Upper lobe of left lung (tissue), 4 donors: ENCODE measurements at regions not wholly inside any gene's neighbourhood (a gene's known extent, or its start where the extent isn't known, plus 50 kb on each side); places are given as distances from the start of the nearest gene placed in this dataset.

Experiments
- POLR2A ChIP-seq, 4 donors: fragments of 450-650 bp; IDR thresholded peaks; one replicate each; pipeline ENCODE4 v1.5.1; 2016 to 2017; ENCODE audit warnings: antibody characterized with exemption in 4 of 4, mild to moderate bottlenecking in 2 of 4
- POLR2AphosphoS5 ChIP-seq, 2 donors: sonication (generic); formaldehyde crosslinking; IDR thresholded peaks; one replicate each; pipeline ENCODE4 v1.5.1; 2017; ENCODE audit warnings: antibody characterized with exemption in 2 of 2
- TF ChIP-seq, protein P1 (sequence below), 6 experiments: fragments of 450-650 bp in 4 of 6; fragments of 200-600 bp in 2 of 6; sonication (generic) in 2 of 6; IDR thresholded peaks; one replicate each; pipeline ENCODE4 v1.5.1; 2016 to 2019; ENCODE audit warnings: antibody characterized with exemption in 6 of 6

DNA sequence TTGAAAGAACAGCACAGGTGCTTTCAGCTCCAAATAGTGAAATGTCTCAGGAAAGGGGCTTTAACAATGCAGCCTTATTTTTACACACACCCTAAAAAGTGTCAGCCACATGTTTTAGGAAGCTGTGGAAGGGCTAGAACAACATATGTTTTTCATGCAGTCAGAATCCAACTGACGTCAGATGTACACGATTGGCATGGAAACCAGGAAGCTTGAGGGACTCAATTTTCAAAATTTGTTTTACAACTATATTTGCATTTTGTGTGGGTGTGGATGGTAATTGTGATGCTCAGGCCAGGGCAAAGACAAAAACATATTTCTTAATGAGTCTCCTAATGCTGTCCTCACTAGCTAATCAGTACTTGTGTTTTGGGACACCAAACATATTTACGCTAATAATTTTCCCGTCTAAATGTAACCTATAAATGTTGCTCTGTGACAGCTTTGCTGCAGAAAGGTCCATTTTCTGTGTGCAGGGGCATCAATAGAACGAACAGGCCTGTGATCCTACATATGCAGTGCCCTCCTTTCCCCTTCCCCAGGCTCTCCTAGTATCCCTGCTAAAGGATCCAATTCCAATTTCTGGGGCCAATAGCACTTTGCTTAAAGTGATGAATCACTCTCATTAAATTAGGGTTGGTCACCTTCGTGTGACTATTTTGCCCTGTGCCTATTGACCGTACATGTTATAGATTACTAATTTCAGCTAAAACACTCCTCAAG is 434.0 kb upstream of the CDH5 start:
- TF ChIP-seq, protein P1, sequence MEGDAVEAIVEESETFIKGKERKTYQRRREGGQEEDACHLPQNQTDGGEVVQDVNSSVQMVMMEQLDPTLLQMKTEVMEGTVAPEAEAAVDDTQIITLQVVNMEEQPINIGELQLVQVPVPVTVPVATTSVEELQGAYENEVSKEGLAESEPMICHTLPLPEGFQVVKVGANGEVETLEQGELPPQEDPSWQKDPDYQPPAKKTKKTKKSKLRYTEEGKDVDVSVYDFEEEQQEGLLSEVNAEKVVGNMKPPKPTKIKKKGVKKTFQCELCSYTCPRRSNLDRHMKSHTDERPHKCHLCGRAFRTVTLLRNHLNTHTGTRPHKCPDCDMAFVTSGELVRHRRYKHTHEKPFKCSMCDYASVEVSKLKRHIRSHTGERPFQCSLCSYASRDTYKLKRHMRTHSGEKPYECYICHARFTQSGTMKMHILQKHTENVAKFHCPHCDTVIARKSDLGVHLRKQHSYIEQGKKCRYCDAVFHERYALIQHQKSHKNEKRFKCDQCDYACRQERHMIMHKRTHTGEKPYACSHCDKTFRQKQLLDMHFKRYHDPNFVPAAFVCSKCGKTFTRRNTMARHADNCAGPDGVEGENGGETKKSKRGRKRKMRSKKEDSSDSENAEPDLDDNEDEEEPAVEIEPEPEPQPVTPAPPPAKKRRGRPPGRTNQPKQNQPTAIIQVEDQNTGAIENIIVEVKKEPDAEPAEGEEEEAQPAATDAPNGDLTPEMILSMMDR (IDR thresholded peaks at IDR 0.05) = no peak
- TF ChIP-seq POLR2A (IDR thresholded peaks at IDR 0.05) (no peak), POLR2AphosphoS5 (IDR thresholded peaks at IDR 0.05) (no peak)
